ENCODE measurements at regions not wholly inside any gene's neighbourhood (a gene's known extent, or its start where the extent isn't known, plus 50 kb on each side); places are given as distances from the start of the nearest gene placed in this dataset.
"Not testable (repeated sequence)": the region's sequence is repeated elsewhere in the genome, so short reads cannot be mapped to it uniquely, and the experiment has no call there.

DNA sequence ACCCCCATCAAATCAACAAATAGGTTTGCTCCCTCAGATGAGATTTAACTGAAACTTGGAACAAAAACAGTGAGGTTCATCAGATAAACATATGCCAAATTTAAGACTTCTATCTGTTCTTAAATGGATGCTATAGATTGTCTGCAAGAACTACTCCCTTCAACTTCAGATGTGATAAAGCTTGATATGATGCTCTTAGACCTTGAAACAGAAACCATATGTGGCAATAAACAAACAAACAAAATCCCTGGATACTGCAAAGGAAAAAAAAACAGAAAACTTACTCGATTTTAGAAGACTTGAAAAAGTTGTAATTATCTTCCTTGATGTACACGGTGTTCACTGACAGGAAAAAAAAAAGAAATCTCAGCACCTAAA is 286.1 kb upstream of the USP25 start:
- no peak for TF ChIP-seq CTCF (conservative IDR thresholded peaks at IDR 0.05)
- H3K27ac ChIP-seq, result peak overlapping the region; percentile 69

DNA sequence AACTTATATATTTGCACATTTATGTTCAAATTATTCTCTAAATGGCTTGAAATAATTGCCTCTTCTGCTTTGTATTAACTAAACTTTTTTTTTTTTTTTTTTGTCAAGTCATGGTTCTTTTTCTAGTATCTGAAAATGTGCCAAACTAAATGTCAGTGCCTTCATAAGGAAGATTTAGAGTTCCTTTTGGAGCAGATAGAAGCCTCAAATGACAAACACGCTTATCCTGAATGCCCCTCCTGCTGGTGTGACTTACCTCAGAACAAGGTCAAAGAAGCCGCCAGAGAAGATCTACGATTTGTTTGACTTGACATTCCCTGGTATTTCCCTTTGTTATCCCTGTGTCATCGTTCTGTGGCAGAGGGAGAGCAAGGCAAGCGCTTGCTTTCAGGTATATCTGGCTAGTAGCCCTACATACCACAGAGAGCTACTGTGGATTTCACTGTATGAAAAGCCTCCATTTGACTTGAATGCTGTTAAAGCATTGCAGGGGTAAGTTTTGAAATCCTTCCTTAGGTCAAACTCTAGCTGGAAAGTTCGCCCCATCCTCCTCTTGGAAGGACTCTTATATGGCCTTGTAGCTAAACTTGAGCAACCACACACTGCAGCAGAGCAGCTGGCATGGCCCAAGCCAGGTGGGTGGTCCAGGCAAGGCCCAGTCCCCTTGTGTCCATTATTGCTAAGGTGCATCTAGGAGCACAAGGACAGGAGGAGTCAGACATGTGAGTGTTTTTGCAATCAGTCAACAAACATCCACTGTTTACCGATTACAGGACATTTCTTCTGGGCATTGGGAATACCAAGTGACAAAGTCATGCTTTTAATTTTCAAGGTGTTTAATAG is 285.4 kb upstream of the USP25 start:
- H3K27ac ChIP-seq, result peak overlapping the region; percentile 69
- TF ChIP-seq CTCF (conservative IDR thresholded peaks at IDR 0.05), result no peak

DNA sequence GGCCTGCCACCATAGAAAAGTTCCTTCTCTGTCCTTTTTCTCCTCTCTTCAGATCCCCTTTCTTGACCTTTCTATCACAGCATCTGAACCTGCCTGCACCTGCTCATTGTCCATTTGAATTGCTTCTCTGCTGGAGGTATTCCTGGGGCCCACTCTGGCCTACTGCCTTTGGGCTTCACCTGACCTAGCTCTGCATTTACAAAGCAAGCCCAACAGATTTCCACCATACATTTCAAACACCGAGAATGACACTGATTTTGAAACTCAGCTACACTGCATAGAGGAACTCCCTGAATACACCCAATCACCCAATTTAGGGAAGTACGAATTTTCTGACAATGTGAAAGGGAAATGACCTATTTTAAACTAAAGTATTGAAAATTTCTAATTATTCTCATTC is 284.5 kb upstream of the USP25 start:
- TF ChIP-seq CTCF (conservative IDR thresholded peaks at IDR 0.05), result no peak
- peak overlapping the region; percentile 69 for H3K27ac ChIP-seq

- no peak overlapping the region for H3K27ac ChIP-seq
- TF ChIP-seq CTCF (conservative IDR thresholded peaks at IDR 0.05), result no peak
Observed at GRCh38 chr21:15446223-15446622, 283.6 kb upstream of the USP25 start.

GRCh38 chr21:15449556-15449955 is 280.2 kb upstream of the USP25 start:
- H3K27ac ChIP-seq, result no peak overlapping the region
- TF ChIP-seq CTCF (conservative IDR thresholded peaks at IDR 0.05), result no peak

DNA sequence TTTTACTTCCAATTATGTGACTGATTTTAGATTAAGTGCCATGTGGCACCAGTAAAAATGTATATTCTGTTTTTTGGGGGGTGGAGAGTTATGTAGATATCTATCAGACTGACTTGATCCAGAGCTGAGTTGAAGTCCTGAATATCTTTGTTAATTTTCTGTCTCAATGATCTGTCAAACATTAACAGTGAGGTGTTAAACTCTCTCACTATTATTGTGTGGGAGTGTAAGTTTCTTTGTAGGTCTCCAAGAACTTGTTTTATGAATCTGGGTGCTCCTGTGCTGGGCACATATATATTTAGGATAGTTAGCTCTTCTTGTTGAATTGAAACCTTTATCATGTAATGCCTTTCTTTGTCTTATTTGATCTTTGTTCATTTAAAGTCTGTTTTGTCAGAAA is 276.5 kb upstream of the USP25 start:
- no peak for TF ChIP-seq CTCF (conservative IDR thresholded peaks at IDR 0.05)
- H3K27ac ChIP-seq, result no peak overlapping the region

- H3K27ac ChIP-seq, result not testable (repeated sequence)
Observed at GRCh38 chr21:15453785-15454184, 276.0 kb upstream of the USP25 start.

- peak overlapping the region; percentile 48 for H3K27ac ChIP-seq
Observed at GRCh38 chr21:15454931-15455330, 274.9 kb upstream of the USP25 start.

Data from VCaP (cell line).